ELF-1 (cell line): ENCODE measurements at regions not wholly inside any gene's neighbourhood (a gene's known extent, or its start where the extent isn't known, plus 50 kb on each side); places are given as distances from the start of the nearest gene placed in this dataset.
"Not testable (repeated sequence)": the region's sequence is repeated elsewhere in the genome, so short reads cannot be mapped to it uniquely, and the experiment has no call there.

Experiments used
- DNase-seq: peaks from one replicate; pipeline ENCODE4 v3.0.0-alpha.2; 2016; ENCODE audit warnings: low read depth, low spot score

- DNase-seq = not testable (repeated sequence)
Measured at GRCh38 chr2:97305426-97305825, 192.5 kb downstream of the ANKRD36 start.

DNA sequence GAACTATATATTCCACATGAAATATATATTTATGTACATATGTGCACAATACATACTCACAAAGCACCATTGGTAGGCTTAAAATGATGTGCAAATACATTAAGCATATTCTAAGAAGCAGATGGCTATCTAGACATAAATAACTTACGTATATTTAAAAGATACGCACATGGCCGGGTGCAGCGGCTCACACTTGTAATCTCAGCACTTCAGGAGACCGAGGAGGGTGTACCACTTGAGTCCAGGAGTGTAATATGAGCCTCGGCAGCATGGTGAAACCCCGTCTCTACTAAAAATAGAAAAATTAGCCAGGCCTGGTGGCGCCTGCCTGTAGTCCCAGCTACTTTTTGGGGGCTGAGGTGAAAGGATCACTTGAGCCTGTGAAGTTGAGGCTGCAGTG lies 189.9 kb downstream of the ANKRD36 start:
- DNase-seq = not testable (repeated sequence)

DNA sequence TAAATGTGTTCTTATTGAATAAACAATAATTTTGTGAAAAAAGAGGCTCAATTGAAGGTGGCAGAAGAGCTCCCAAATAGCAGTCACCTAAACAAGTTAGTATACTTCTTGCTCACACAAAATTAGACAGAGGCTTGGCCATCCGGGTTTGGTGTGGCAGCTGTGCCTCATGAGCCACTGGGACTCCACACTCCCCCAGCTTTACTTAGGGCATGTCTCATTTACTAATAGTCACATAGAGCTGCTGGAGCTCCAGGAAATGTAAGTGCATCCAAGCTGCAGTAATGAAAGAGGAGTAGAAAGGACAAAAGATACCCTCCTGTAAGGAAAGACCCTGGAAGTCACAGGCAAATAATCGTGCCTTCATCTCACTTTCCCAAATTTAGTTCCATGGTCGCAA lies 188.8 kb downstream of the ANKRD36 start:
- DNase-seq = not testable (repeated sequence)
